GM19455 (cell line): ENCODE measurements at regions not wholly inside any gene's neighbourhood (a gene's known extent, or its start where the extent isn't known, plus 50 kb on each side); places are given as distances from the start of the nearest gene placed in this dataset.

Experiments
- ATAC-seq: cut with Tn5 transposase; IDR thresholded peaks from one replicate; pipeline ENCODE4 v1.9.1; 2021; ENCODE audit not compliant: unreplicated experiment

DNA sequence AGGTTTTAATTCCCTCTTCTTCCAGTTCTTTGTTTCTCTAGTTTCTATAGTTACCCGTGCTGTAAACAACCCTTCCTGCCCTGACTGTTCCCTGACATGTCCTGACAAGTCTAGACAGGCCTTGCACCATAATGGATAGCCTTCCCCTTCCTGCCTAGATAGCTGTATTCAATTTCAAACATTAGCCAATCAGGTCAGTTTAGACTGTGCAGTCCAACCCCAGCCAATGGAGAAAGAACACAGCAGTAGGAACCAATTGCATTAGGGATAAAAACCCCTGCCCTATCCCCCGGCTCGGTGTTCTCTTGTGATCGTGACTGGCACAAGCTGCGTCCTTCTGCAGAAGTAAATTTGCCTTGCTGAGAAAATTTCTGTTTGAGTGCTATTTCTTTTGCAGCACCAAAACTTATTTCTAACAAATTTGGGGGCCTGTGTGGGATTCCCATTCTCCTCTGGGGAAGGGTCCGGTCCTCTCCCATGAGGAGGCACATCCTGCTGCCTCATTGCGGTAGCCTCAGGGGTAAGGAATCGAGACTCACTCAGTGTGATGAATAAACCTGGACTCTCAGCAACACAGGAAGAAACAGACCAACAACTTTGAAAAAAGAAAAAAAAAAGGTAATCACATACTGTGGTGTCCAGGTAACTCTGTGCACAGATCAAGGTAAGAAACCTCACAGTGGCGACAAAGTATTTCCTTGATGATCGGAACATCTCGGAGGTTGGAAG is 248.7 kb upstream of the ECI2 start:
- no peak for ATAC-seq

DNA sequence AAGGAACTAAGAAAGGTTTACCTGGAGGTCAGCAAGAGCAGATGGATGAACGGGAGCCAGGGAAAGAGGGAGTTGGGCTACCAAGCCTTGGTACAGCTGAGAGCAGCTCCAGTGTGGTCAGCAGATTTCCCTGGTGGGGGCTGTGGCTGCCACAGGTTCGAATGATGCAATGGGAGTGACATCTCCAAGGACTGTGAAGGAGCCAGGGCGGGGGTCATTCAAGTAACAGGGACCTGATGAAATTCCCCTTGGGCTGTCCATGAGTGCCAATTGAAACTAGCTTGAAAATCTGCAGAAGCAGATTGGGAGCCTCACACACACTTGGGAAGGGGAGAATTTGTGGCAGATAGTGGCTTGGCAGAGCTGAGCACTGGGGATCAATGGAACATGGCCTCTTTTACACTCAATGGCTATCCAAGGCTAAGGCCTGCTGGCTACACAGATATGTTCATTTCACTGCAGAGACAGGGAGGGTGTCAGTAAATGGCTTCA is 247.0 kb upstream of the ECI2 start:
- ATAC-seq, result no peak

DNA sequence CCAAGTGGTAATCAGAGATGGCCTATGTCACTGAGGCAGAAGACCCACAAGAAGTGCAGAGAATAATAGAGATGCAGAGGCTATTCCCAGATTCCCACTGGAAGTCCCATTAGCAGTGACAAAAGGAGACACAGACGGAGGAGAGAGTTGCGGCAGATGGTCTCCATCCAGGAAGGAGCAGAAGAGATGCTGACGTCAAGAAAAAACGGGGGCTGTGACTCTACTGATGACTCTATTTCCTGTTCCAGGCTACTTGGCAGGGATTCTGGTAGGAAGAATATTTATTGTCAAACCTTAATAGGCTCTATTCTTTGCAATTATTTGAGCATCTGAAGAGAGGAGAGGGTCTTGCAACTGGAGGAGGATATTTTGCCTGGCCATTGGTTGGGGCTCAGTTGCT is 246.0 kb upstream of the ECI2 start:
- no peak for ATAC-seq

DNA sequence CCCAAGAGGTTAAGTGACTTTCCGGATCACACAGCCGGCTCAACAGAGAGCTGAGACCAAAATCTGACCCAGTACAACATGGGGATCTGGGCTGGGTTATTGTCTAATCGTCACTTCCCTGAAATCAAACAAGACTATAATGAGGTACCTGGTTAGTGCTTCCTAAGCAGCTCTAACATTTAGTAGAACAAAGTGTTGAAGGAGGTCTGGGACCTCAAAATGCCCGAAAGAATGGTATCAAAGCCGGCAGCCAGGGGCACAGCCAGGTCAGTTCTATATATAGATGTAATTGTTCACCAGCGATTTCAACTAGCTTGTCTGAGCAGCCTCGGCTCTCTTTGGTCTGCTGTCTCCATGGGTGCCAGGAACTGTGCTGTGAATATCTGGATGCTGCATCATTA is 245.5 kb upstream of the ECI2 start:
- ATAC-seq, result no peak

DNA sequence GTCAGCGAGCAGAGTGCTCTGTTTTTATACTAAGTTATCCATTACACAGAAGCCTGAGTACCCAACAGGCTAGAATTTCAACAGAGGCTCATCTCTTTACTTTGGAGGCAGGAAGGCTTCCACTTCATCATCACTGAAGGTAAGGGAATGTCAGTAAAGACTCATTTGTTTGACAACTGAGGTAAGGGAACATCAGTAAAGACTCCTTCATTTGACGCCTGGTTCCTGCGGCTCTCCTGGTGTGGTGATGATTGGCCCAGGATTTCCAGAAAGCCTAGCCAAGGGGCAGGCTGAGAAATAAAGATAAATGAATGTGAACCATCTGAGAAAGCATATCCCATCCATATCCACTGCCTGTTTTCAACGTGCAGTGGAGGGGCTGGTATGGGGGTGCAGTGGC is 244.6 kb upstream of the ECI2 start:
- ATAC-seq, result no peak

DNA sequence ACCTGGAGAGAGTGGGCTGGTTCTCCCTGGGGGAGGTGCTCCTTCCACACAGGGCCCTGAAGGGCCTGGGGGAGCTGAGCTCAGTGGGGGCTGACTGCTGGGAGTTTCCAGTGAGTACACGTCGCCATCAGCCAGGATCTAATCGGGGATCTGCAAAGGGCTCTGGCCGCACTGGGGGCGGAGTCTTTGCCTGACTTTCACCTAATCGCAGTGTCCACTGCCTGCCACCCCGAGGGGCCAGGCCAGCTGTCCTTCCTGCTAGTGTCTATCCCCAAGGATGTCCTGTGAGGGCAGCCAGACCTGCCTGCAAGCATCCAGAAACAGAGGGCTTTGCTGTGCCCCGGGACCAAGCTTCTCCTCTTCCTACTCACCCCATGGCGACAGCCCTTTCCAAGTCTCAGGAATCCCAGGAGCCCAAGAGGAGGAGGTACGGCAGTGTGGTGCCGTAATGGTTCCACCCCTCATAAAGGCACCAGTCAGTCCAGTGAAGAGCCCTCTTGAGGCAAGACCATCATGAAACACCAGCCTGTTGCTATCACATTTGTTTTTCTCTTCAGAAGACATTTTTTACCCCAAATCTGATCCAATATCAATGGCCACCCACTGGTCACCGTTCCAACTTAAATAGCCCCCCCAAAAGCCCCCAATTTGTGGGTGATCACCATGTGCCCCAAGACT is 243.1 kb upstream of the ECI2 start:
- ATAC-seq, result no peak

DNA sequence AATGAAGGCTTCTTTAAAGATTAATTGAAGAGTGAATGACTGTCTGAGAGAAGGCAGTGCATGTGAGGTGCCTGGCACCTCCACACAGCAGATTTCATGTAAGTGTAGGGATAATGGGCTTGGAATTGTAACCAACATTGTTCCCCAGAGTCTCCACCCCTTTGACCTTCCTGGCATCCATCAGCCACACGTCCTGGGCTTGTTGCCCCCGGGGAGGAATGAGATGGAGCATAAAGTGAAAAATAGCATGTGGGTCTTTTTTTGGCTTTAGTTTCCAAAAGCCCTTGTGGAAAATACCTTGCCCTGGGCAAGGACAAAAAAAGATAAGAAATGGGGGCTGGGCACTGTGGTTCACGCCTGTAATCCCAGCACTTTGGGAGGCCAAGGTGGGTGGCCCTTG is 242.2 kb upstream of the ECI2 start:
- ATAC-seq, result no peak

DNA sequence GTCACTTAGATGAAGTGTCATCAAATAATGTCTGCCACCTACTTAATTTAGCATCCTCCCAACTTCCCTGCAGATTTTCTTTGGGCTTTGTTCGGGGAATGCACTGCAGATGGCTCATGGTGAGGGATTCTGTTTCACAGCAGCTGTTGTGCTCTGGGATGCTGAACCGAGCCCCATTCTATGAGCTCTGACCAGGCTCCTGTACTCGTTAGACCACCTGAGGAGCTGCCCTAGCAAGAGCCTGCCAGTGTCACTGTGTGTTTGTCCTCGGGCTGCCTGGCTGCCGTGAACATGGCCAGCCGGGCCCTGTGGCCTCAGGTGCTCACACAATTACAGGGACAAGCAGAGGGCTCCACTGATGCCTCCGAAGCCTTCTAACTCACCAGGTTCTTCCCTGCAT is 238.8 kb upstream of the ECI2 start:
- ATAC-seq, result no peak

DNA sequence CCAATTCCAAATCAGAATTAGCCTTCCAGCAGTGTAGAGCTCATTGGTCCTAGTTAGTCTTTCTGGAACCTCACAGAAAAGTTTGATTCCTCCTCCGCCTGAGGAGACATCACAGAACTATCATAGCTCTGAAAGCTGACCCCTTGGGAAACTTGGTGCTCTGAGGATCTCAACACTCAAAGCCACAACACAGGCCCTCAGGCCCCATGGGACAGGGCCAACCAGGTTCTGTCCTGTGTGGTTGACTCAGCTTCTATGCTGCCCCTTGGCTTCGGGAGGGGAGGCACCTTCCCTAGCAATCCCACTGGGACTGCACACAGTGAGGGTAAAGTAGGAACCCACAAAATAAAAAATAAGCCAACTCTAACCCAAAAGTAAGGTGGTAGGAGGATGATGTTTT is 237.5 kb upstream of the ECI2 start:
- ATAC-seq, result no peak

DNA sequence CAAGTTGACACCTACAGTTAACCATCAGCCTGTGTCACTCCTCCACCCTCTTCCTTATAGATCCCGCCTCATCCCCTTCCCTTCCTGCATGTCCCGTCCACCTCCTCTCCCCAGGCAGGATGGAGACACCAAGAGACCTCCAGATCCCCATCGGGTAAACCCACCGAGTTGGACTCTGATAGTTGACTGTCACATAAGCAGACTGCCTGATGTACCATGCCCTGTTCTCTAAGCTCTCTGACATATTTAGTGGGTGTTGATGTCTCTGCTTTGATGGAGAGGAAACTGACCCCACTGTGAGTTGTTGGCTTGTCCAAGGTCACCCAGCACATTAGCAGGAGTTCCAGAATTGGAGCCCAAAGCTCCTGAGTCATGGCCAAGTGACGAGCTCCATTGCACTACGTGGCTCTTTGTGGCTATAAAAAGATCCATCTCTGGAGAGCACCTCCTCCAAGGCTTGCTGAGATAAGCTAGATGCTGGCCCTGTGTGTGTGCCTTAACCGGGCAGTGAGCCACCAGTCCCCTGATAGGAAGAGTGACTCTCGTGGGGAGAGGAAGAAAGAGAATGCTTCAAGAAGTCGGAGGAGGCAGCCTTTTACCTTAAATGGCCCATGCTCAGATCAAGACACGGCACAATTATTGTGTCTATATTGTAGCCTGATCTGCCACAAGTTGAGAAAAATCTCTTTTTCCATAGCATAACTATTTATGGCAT is 236.0 kb upstream of the ECI2 start:
- no peak for ATAC-seq

DNA sequence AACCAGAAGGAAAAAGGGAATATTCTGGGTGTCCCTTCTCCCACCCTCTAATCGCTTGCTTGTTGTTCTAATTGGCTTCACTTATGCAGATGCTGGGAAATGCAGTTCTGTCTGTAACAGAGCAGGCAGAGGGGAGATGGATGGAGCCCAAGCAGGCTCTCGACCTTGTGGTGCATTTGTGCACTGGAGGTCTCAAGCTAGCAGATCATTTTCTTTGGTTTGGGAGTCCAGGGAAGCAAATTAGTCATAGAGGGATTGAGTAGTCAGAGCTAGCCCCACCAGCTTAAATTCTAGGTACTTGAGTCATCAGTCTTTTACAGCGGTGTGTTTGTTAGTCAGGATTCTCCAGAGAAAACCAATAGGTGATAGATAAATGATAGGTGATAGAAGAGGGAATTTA is 234.7 kb upstream of the ECI2 start:
- no peak for ATAC-seq

DNA sequence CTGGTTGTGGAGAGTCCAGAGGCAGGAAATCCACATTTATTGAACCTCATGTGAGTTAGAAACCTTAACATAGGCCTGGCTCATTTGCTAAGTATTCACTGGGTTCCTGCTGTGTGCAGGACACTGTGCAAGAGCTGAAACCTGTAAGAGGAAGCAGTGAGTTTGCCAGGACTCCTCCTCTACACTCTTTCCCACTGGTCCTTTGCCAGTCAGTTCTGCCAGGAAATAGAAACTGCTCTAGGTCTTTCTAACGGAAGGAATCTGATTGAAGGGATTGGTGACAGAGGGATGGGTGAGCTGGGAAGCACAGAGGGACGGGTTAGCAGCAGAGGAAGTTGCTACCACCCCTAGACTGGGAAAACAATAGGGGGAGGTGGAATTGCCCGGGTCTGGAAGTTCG is 234.2 kb upstream of the ECI2 start:
- no peak for ATAC-seq

DNA sequence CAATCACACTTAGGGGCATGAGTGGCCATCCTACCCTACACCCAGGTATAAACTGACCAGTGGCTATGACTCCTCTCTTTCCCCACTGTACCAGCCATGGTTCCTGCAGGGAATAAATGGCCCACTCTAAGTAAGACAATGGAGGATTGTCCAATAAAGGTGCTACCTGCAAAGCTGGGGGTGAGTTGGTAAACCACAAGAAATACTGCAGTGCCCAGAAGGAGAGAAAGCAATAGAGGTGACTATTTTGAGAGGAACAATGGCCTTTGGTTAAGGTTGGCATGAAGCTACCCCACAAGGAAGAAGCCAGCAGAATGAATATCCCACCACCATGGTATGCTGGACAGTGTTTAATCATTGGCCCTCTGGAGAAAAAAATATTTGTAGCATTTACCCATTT is 233.3 kb upstream of the ECI2 start:
- no peak for ATAC-seq

DNA sequence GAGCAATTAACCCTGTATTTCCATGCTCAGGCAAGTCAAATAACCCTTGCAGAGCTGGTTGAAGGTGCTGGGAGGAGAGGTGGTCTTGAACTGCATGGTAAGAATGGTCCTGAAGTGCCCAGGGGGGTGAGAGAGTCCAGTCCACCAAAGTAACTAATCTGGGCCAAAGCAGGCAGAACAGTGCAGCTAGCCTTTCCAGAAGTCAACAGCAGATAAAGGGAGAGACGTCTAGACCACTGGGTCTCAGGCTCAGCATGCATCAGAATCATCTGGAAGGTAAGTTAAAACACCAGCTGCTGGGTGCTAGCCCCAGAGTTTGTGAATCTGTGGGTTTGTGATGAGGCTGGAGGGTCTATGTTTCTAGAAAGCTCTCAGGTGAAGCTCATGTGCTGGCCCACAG is 232.3 kb upstream of the ECI2 start:
- ATAC-seq, result no peak

DNA sequence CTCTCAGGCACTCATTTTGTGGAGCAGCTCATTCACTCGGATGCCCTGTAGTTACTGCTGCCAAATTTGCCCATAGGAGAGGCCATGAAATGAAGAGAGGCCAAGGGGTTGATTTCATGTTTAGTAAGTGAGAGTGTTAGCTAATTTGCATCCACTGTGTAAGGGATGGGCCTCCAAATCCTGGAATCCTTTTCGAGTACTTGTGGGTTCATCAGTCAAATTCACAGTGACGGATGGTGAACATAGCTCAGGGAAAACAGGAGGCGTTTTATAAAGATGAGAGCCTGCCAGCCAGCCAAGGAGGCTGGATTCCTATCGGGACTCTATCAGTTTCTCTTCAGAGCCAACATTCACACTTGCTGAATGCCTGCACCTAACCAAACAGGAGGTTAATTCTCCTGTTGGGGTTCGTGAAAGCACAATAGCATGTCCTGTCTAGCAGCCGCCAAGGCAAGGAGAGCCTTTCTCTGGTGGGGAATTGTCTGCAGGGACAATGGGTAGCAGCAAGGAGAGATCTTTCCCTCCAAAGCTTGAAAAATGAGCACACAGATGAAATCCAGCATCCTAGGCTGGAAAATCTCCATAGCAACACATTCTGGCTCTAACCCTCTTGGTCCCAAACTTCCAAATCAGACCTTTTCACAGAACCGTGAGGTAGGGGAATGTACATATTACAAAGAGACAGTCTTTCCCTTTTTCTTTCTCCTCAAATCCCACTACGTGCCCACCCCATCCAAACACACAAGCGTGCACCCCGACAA is 231.4 kb upstream of the ECI2 start:
- ATAC-seq, result no peak

DNA sequence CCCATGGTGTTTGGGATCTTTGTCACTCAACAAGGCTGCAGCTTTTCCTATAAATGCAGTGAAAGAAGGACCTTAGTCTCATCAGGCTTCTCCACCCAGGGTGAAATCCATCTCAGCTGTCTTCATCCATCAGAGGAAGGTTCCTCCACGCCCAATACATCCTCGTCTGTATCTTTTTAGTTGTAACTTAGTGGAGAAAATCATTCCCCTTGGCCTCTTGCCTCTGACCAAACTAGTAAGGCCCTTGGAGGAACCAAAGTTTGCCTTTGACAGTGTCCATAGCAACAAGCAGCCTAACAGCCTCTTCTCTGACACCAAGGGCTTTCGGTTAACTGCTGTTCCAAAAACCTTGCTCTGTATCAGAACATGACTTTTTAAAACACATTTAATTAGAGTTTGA is 230.3 kb upstream of the ECI2 start:
- no peak for ATAC-seq

DNA sequence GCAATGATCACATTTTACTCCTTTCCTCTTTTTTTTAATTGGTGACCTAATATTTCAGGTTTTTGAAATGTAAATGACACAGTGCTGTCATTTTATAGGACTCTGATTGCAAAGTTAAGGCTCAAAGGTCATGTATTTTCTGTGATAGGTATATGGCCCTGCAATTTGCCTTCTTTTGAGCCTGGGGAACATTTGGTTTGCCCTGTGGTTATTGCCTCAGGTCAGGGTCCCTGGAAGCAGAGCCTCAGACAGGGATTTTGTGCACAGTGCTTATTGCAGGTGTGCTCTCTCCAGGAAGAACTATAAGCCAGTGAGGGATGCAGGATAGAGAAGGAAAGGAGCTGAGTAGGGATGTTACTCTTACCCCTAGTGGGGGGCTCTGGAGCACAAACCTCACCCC is 229.3 kb upstream of the ECI2 start:
- ATAC-seq, result no peak

DNA sequence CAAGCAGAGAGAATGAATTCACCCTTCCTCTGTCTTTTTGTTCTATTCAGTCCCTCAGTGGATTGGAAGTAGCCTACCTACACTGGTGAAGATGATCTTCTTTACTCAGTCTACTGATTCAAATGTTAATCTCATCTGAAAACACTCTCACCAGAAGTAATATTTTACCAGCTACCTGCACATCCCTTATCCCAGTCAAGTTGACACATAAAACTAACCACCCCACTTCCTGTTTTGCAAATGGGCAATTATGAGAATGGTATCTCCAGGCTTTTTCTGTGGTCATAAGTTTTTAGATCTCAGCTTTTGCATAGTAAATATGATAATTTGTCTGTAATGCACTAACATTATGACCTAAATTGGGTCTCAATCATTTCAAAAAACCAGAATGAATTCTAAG is 228.8 kb upstream of the ECI2 start:
- no peak for ATAC-seq

DNA sequence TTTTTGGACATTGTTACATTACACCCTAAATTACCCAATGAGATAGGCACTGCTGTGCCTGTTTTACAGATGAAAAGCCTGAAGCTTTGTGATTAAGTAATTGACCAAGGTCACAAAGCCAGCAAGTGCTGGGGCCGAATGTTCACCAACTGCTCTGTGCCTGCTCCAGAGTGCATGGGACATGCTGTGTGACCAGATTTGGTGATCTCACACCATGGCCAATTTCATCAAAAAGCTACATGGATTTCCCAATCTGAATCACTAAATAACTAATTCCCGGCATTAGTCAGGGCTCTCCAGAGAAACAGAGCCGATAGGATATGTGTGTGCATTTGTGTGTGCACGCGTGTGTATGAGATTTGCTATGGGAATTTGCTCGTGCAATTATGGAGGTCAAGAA is 228.3 kb upstream of the ECI2 start:
- no peak for ATAC-seq

DNA sequence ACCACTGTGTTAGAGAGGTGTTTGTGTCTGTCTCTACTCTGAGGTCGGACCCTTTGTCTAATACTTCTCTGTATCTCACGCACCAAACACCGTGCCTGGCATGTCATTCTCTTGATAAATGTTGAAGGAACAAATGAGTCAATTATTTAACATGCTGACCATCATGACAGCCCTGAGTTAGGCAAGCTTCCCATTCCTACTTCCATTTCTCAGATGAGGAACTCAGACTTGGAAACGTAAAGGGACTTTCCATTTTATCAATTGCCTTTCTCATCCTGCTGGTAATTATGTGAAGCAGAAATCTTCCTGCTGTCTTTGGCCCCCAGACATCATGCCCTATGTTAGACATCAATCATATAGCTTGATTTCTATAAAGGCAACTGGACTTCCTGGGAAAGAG is 227.0 kb upstream of the ECI2 start:
- ATAC-seq, result no peak

DNA sequence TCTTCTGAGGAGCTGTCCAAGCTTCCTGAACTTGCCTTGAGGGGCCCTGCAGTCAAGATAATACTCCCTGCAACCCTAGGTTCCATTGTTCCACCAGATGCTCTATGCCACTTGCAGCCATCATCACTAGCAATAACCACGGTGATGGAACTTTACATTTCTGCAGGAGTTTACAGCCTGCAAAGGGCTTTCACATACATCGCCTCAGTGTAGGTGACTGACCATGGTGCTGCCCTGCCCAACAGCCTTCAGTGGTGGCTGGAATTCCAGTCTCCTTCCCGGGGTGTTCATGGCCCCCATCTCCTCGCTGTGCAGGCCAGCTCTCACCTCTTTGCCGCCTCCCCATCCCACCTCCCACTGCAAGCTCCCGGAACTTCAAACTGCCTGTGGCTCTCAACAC is 225.5 kb upstream of the ECI2 start:
- no peak for ATAC-seq
